HCT116 (cell line): ENCODE measurements at regions not wholly inside any gene's neighbourhood (a gene's known extent, or its start where the extent isn't known, plus 50 kb on each side); places are given as distances from the start of the nearest gene placed in this dataset.

Source experiments
- ELF1 ChIP-seq: IDR thresholded peaks from 2 replicates; pipeline ENCODE4 v1.6.1; 2012; ENCODE audit warnings: low read depth, borderline replicate concordance
- EZH2 ChIP-seq: fragments of 200-600 bp; sonication (generic); IDR thresholded peaks from 2 replicates; pipeline ENCODE4 v1.6.1; 2017; ENCODE audit warnings: antibody characterized with exemption, mixed run types
- EZH2phosphoT487 ChIP-seq: fragments of 200-600 bp; IDR thresholded peaks from 2 replicates; pipeline ENCODE4 v1.6.1; 2018; ENCODE audit warnings: antibody characterized with exemption, borderline replicate concordance
- JUND ChIP-seq: IDR thresholded peaks from 2 replicates; pipeline ENCODE4 v1.6.1; 2012
- POLR2A ChIP-seq: IDR thresholded peaks from 2 replicates; pipeline ENCODE4 v1.7.0; 2011; ENCODE audit warnings: borderline replicate concordance; ENCODE audit not compliant: insufficient read depth, insufficient read length; ENCODE audit errors: extremely low read depth
- POLR2AphosphoS5 ChIP-seq: IDR thresholded peaks from 2 replicates; pipeline ENCODE4 v1.6.1; 2011; ENCODE audit warnings: mild to moderate bottlenecking, low read depth, low read length, moderate library complexity
- SRF ChIP-seq: IDR thresholded peaks from 2 replicates; pipeline ENCODE4 v1.6.1; 2012; ENCODE audit warnings: low read depth
- ZFX ChIP-seq: fragments of 450-650 bp; IDR thresholded peaks from 2 replicates; pipeline ENCODE4 v1.6.1; 2017
- TF ChIP-seq, protein P1 (sequence below): IDR thresholded peaks from 2 replicates; pipeline ENCODE4 v1.6.1; 2012; ENCODE audit warnings: low read depth
- TF ChIP-seq, protein P2 (sequence below), 3 experiments: fragments of 200-600 bp in 1 of 3; sonication (generic) in 1 of 3; IDR thresholded peaks in 2 of 3; conservative IDR thresholded peaks in 1 of 3; 2 replicates each; pipeline ENCODE4 v1.5.1; 2012 to 2017; ENCODE audit warnings: low read depth in 2 of 3, low read length in 2 of 3, antibody characterized with exemption in 1 of 3, borderline replicate concordance in 1 of 3, control low read depth in 1 of 3, mild to moderate bottlenecking in 1 of 3, mixed read lengths in 1 of 3, mixed run types in 1 of 3, moderate library complexity in 1 of 3; ENCODE audit not compliant: insufficient read depth in 1 of 3

- TF ChIP-seq JUND (no peak), SRF (no peak), POLR2A (no peak), POLR2AphosphoS5 (no peak), ZFX (no peak), EZH2phosphoT487 (no peak), EZH2 (no peak), ELF1 (no peak)
- TF ChIP-seq, protein P1, sequence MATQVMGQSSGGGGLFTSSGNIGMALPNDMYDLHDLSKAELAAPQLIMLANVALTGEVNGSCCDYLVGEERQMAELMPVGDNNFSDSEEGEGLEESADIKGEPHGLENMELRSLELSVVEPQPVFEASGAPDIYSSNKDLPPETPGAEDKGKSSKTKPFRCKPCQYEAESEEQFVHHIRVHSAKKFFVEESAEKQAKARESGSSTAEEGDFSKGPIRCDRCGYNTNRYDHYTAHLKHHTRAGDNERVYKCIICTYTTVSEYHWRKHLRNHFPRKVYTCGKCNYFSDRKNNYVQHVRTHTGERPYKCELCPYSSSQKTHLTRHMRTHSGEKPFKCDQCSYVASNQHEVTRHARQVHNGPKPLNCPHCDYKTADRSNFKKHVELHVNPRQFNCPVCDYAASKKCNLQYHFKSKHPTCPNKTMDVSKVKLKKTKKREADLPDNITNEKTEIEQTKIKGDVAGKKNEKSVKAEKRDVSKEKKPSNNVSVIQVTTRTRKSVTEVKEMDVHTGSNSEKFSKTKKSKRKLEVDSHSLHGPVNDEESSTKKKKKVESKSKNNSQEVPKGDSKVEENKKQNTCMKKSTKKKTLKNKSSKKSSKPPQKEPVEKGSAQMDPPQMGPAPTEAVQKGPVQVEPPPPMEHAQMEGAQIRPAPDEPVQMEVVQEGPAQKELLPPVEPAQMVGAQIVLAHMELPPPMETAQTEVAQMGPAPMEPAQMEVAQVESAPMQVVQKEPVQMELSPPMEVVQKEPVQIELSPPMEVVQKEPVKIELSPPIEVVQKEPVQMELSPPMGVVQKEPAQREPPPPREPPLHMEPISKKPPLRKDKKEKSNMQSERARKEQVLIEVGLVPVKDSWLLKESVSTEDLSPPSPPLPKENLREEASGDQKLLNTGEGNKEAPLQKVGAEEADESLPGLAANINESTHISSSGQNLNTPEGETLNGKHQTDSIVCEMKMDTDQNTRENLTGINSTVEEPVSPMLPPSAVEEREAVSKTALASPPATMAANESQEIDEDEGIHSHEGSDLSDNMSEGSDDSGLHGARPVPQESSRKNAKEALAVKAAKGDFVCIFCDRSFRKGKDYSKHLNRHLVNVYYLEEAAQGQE = no peak
- TF ChIP-seq, protein P2, sequence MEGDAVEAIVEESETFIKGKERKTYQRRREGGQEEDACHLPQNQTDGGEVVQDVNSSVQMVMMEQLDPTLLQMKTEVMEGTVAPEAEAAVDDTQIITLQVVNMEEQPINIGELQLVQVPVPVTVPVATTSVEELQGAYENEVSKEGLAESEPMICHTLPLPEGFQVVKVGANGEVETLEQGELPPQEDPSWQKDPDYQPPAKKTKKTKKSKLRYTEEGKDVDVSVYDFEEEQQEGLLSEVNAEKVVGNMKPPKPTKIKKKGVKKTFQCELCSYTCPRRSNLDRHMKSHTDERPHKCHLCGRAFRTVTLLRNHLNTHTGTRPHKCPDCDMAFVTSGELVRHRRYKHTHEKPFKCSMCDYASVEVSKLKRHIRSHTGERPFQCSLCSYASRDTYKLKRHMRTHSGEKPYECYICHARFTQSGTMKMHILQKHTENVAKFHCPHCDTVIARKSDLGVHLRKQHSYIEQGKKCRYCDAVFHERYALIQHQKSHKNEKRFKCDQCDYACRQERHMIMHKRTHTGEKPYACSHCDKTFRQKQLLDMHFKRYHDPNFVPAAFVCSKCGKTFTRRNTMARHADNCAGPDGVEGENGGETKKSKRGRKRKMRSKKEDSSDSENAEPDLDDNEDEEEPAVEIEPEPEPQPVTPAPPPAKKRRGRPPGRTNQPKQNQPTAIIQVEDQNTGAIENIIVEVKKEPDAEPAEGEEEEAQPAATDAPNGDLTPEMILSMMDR (IDR thresholded peaks at IDR 0.05 in 2 of 3, conservative IDR thresholded peaks at IDR 0.05 in 1 of 3; ENCODE audit: borderline replicate concordance in 1 of 3, insufficient read depth in 1 of 3, low read depth in 2 of 3, low read length in 2 of 3) = no peak
These were observed 52.0 kb upstream of the LAMA1 start for GRCh38 chr18:7169601-7170000.
